Pons (tissue), 1 donor: ENCODE measurements at regions not wholly inside any gene's neighbourhood (a gene's known extent, or its start where the extent isn't known, plus 50 kb on each side); places are given as distances from the start of the nearest gene placed in this dataset.
"Not testable (repeated sequence)": the region's sequence is repeated elsewhere in the genome, so short reads cannot be mapped to it uniquely, and the experiment has no call there.

Source experiments
- DNase-seq: peaks from one replicate; pipeline ENCODE4 v3.0.0-alpha.2; 2016; ENCODE audit warnings: low spot score

DNA sequence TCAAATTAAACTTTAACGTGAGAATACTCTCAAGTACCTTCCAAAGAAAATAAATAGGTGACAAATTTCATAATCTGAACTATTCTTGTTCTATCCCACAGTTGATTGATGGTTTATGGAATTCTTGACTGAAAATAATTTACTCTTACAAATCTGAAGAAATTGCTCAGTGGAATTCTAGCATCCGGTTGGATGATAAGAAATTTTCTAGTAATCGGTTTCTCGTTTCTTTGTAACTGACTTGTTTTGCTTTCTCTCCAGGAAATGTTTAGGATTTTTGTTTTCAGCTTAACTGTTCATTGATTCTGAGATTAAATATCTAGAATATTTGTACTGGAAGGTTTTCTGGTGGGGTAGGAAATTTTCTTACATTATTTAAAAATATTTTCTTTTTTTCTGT lies 558.9 kb upstream of the ADAMTS5 start:
- DNase-seq: no peak

GRCh38 chr21:27519361-27519760 lies 552.5 kb upstream of the ADAMTS5 start:
- DNase-seq: no peak

GRCh38 chr21:27517177-27517576 lies 550.3 kb upstream of the ADAMTS5 start:
- DNase-seq: not testable (repeated sequence)

DNA sequence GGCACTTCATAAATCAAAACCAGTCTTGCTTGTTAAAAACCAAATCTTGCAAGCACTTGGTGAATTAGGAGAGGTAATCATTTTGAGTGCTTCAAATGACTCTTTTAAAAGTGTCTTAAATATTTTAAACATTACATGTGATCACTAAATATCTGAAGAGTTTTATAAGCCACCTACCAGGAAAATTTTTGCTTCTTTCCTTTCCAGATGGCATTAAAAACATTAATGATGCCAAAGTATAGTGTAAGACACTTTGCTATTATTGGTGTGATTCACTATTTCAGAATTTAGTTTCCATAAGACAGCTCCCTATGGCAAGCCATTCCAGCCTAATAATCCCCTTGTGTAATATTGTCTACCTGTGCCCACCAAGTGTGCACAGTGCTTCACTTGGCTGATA lies 548.8 kb upstream of the ADAMTS5 start:
- no peak for DNase-seq

DNA sequence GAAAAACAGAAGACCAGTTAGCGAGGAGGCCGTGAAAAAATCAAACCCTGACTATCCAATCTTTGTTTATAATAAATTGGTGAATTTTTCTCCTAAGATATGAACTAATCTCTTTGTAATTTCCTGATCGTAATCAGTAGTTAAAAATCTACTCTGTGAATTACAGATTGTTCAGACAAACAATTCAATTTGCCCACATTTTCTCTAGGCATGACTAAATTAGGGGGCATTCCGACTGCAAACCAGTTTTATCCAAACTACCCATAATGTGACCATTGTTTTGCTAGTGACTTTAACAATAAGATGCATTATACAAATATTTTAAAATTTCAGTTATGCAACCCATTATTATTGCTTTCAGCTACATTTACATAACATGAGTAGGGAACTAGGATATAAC lies 546.9 kb upstream of the ADAMTS5 start:
- DNase-seq: no peak

DNA sequence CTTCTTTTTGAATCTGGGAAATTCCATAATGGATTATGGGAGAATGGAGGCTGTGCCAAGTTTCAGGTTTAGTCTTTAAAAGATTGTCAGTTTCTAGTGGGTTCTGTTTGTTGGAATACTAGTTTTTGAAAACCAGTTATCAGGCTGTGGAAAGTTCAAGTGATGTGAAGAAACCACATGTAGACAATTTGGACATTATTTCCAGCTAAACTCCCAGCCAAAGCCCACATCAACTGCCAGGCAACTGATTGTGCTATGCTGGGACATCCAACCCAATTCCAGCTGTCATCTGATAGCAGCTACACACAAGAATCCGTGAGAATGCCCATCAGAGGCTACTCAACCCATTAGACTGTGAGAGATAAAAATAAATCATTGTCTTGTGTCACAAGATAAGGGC lies 546.1 kb upstream of the ADAMTS5 start:
- no peak for DNase-seq

DNA sequence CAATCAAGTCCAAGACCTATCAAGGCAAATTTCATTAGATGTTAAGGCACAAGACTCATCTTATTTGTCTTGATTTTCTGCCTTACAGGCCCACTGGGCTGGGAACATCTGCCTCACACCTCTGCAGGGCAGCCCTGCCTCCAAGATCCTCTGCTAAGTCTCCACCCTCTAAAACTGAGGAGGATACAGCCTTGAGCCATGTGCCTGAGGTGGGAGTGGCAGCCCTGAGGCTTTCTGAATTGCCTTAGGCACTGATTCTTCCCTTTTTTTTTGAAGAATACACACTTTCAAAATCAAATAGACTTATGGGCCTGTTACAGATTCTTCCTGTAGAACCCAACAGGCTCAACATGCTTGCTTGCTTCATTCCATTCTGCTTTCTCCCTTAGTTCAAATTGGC lies 544.3 kb upstream of the ADAMTS5 start:
- DNase-seq: no peak

DNA sequence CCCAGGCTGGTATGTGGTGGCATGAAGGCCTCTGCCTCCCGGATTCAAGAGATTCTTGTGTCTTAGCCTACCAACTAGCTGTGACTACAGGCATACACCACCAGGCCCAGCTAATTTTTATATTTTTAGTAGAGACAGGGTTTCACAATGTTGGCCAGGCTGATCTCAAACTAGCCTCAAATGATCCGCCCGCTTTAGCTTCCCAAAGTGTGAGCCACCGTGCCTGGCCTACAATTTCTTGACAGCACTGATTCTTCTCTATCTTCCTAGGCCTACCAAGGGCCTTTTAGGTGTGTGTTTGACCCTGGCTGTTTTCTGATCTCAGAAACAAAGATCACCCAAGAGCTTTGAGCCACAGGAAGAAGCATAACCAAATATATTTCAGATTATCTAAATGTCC lies 540.8 kb upstream of the ADAMTS5 start:
- no peak for DNase-seq

DNA sequence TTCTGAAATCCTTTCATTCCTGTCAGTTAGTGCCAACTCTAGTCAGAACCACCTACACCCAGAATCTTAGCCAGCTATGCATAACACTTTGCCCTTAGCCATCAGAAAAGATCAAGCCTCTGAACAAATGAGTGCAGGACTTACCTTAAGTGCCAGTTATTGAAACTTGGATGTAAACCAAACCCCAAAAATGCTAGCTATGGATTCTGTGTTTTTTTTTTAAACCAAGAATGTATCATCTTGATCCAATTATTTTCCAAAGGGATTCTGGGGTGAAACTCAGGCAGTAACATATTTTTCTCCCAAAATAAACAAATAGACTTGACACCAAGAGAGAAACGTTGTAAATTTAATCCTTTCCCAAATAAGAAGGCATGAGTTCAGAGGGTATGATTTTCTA lies 538.6 kb upstream of the ADAMTS5 start:
- no peak for DNase-seq

- no peak for DNase-seq
These were observed 535.9 kb upstream of the ADAMTS5 start for GRCh38 chr21:27502801-27503200.

GRCh38 chr21:27498025-27498424 lies 531.1 kb upstream of the ADAMTS5 start:
- DNase-seq: no peak

DNA sequence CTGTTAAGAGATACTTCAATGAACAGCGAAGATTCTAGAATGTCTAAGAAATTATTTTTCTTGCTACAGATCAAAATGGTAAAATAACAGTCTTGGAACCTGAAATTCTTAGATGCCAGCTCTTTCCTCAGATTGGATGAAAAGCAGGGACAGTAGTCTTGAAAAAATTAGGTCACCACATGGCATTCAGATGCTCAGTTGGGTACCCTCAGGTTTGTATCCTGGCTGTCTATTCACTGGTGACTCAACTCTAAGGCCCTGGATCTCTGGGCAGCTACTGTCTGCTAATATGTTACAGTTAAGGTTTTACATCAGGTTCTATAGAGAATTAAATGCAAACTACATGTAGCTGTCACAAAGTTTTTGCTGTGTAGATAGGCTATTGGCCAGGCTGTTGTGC lies 528.9 kb upstream of the ADAMTS5 start:
- no peak for DNase-seq

DNA sequence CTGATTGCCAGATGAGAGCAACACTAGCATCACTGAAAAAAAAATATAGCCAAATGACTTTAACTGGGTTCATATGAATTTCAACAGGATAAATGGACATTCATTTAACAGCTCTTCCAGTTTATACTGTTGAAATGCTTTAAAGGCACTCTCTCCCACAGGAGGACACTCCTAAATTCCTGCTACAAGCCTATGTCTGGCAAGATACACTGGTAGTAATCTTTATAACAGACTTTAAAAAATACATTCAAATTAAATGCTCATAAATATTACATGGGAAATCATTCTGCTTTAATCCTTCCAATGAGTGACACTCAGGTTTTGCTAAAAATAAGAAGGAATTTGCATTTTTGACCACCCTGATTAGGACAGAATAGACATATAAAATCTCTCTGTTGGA lies 526.7 kb upstream of the ADAMTS5 start:
- no peak for DNase-seq

DNA sequence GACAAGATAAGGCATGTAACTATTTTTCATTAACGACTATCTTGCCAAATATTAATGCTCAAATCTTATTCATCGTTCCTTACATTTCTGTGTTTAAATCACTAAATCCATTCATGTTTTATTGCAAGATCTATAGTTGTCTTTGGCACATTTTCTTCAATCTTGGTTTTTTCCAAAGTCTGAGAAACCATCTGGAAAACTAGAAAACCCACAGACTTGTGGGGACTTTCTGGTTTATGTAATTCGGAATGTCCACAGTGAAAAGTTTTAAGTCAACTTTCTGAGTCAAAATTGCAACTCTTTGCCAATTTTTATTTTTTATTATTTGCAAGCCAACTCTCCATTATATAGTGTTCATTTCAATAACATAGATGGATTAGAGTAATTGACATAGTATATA lies 520.8 kb upstream of the ADAMTS5 start:
- DNase-seq: no peak

DNA sequence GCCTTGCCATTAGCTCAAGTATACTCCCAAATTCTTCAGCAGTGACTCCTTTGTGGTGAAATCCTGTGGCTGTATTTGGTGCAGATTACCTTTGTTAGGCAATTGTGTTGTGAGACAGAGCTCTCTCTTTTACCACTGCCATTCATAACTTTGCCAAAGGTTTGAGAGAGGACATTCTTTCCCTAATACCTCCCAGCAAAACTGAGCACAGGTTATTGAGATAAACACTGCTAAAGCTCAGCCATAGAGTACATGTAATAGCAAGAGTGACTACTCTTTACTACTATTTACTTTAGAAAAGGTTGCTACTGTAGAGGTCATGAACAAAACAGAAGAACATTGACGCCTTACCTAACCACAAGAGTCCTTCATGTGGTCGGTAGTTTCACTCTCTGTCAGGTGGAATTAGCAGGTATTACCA lies 514.0 kb upstream of the ADAMTS5 start:
- no peak for DNase-seq

GRCh38 chr21:27477296-27477695 lies 510.4 kb upstream of the ADAMTS5 start:
- no peak for DNase-seq

DNA sequence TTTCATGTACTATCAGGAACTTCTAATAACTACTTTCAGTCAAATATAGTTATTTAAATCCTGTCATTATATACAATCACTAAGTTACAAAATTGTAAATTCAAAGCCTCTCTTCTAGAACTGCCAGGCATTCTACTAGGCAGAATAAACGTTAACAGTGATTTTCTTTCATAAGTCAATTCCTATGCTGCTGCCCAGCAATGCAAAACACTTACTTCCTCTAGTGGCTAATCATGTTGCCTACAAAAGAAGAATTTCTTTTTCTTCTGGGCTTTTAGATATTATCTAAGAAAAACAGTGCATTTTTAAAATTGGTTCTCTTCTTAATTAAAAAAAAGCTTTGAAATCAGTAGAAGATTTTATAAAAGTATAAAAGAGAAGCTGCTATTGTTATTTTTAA lies 509.8 kb upstream of the ADAMTS5 start:
- DNase-seq: peak; percentile 76

GRCh38 chr21:27475363-27475955 lies 508.6 kb upstream of the ADAMTS5 start:
- peak; percentile 82 for DNase-seq

- no peak for DNase-seq
These were observed 500.5 kb upstream of the ADAMTS5 start for GRCh38 chr21:27467366-27467765.

DNA sequence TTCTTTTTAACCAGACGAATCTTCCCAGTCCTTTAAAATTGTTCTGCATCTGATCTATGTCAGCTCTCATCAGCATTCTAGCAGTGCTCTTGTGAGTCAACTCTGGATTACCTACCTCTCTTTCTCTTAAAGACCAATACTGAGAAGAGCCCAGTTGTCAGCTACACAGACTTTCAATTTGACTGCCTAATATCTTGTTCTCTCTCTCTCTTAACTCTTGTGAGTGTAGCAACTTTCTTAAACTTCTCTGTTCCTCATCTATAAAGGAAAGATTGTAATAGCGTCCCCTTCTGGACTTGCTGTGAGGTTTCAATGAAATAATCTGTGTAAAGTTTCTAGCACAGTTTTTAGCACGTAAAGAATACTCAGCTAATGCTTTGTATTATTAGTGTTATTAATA lies 499.3 kb upstream of the ADAMTS5 start:
- DNase-seq: no peak

- no peak for DNase-seq
These were observed 497.8 kb upstream of the ADAMTS5 start for GRCh38 chr21:27464648-27465047.

DNA sequence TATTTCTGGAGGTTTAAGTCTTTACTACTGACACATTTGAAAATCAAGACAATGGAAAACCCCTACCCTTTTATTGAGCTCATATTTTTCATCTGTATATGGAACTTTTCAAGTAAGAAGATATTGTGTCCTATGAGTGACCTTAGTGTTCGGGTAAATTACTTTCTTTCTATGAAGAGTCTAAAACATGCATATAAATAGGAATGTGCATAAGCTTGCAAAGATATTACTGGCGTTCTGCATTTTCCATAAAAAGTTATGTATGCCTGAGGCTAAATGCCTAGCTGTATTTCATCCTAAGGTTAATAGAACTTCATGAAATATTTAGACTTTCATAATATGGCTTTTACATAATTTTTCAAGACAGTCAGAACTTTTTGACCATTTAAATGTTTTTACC lies 495.8 kb upstream of the ADAMTS5 start:
- no peak for DNase-seq

DNA sequence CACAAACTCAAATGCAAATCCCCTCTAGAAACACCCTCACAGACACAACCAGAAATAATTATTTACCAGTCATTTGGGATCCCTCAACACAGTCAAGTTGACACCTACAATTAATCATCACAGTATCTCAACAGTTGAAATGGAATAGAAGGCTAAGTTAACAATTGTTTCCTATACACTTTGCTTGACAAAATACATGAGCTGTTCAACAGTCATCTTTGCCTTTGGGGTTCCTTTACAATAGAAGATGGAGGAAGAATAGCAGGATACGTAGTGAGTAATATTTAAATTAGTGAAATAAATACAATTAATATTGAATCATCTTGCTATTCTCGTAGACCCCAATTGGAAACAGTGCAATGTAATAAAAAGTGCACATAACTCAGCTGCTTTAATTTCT lies 487.3 kb upstream of the ADAMTS5 start:
- DNase-seq: no peak

- no peak for DNase-seq
These were observed 484.2 kb upstream of the ADAMTS5 start for GRCh38 chr21:27451116-27451515.

DNA sequence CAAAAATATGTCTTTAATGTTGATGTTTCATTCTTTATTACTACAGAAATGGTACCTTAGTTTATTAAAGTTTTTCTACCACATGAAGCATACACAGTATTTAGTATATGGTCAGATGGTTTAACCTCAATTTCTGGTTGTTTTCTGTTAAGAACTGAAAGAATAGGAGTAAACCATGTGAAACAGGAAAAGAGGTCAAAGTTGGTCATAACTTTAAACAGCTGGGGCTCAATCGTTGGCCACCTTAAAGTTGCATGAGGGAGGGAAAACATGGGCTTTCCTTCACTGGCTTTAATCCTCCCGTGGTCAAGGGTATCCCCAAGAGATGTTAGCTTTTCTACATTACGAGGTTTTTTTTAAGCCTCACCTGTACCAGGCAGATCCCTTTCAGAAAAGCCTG lies 483.3 kb upstream of the ADAMTS5 start:
- no peak for DNase-seq
